WI38 (cell line): ENCODE measurements at regions not wholly inside any gene's neighbourhood (a gene's known extent, or its start where the extent isn't known, plus 50 kb on each side); places are given as distances from the start of the nearest gene placed in this dataset.

Experiments used
- H3K4me3 ChIP-seq: 2 replicates; pipeline ENCODE4 v1.5.1; 2011; ENCODE audit warnings: low read depth, mild to moderate bottlenecking, control low read depth, low read length
- CTCF ChIP-seq: IDR thresholded peaks from 2 replicates; pipeline ENCODE4 v1.5.1; 2012; ENCODE audit warnings: low read depth, mild to moderate bottlenecking, control low read depth, low read length

- TF ChIP-seq CTCF, result no peak
- no peak overlapping the region for H3K4me3 ChIP-seq
These were observed 85.7 kb upstream of the NGF start for GRCh38 chr1:115423776-115424175.

- no peak for TF ChIP-seq CTCF
- H3K4me3 ChIP-seq, result no peak overlapping the region
These were observed 81.5 kb upstream of the NGF start for GRCh38 chr1:115419571-115419970.

- TF ChIP-seq CTCF, result no peak
- no peak overlapping the region for H3K4me3 ChIP-seq
These were observed 75.6 kb upstream of the NGF start for GRCh38 chr1:115413621-115414020.

- TF ChIP-seq CTCF, result no peak
- no peak overlapping the region for H3K4me3 ChIP-seq
These were observed 75.2 kb upstream of the NGF start for GRCh38 chr1:115413208-115413607.

GRCh38 chr1:115412733-115413132 is 74.7 kb upstream of the NGF start:
- H3K4me3 ChIP-seq, result no peak overlapping the region
- no peak for TF ChIP-seq CTCF

- no peak for TF ChIP-seq CTCF
- no peak overlapping the region for H3K4me3 ChIP-seq
These were observed 74.2 kb upstream of the NGF start for GRCh38 chr1:115412286-115412685.

GRCh38 chr1:115411371-115412063 is 73.5 kb upstream of the NGF start:
- TF ChIP-seq CTCF, result no peak
- H3K4me3 ChIP-seq, result no peak overlapping the region
